Stimulated activated CD4-positive, alpha-beta T cell treated with anti-CD3 and anti-CD28 coated beads, Interleukin-15, amount 100 ng/mL, for 48 hours (primary cell): ENCODE measurements at regions not wholly inside any gene's neighbourhood (a gene's known extent, or its start where the extent isn't known, plus 50 kb on each side); places are given as distances from the start of the nearest gene placed in this dataset.

Source experiments
- DNase-seq, 2 donors: peaks; one replicate each; pipeline ENCODE4 v3.0.0-alpha.2; 2020; ENCODE audit warnings: low read depth in 2 of 2

DNA sequence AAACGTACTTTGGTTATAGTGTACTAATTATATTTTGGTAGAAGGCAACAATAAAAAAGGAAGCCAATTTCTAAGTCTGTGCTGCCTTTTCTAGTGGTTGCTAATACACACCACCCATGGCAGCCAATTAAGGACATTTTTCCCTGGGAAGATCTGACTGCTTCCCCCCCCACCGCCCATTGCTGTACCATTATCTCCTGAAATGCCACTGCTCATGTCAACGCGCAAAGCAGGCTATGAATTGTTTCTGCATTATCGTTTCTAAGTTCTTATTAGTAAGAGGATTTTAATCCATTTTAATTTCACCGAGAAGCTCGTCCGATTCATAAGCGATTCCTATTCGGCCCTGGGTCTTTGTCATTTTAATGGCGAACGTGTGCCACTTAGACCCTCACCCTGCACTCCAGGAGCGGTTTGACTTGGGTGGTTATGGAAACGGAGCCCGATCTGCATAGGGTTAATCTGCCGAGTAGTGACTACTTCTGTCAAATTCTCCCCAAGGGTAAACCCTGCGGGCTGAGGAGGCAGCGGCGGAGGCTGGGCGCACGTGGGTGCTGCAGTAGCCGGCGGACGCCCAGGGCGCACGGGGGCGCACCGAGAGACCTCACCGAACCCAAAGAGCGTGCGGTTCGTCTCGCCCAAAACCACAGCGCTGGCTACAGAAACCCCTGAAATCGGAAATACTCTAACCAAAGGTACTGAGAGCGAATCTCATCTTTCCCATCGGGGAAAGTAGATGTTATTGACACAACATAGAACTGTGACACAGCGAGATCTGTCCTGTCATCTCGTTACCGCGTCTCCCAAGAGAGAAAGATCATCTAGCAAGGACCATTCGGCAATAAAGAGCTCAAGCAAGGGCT, 55.8 kb upstream of the SHC3 start:
- DNase-seq, result peak; percentile 16 to 23

DNA sequence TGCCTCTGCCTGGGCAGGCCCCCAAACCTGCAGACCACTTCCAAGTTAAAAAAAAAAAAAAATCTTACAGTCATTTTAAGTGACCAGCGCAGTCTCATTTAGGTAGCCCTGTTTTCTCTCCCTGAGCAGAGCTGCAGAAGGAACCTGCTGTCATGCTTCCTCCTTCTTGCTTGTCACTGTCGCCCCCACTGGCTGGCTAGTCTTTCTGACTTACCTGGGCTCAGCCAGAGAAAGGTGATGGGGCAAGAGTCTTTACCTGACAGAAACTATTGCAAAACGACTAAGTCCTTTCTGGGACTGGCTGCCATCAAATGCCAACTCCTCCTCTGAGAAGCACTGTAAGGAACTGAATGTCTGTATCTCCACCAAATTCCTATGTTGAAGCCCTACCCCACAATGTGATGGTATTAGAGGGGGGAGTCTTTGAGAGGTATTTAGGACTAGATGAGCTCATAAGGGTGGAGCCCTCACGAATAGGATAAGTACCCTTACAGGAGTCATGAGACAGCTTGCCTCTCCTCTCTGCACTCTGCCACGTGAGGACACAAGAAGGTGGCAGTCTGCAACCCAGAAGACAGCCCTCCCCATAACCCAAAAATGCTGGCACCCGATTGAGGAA, 58.4 kb upstream of the SHC3 start:
- DNase-seq, result no peak

DNA sequence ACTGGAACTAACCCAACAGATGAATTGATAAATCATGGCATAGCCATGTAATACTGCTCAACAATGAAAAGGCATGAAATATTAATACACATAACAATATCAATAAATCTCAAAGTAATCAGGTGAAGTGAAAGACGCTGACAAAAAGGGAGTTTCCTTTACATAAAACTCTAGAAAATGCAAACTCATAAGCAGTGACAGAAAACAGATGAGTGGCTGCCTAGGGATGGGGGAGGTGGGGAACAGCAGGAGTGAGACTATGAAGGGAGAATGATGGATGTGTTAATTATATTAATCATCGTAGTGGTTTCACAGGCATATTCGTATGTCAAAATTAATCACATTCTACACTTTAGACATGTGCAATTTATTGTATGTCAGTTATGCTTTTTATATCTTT, 59.8 kb upstream of the SHC3 start:
- no peak for DNase-seq

DNA sequence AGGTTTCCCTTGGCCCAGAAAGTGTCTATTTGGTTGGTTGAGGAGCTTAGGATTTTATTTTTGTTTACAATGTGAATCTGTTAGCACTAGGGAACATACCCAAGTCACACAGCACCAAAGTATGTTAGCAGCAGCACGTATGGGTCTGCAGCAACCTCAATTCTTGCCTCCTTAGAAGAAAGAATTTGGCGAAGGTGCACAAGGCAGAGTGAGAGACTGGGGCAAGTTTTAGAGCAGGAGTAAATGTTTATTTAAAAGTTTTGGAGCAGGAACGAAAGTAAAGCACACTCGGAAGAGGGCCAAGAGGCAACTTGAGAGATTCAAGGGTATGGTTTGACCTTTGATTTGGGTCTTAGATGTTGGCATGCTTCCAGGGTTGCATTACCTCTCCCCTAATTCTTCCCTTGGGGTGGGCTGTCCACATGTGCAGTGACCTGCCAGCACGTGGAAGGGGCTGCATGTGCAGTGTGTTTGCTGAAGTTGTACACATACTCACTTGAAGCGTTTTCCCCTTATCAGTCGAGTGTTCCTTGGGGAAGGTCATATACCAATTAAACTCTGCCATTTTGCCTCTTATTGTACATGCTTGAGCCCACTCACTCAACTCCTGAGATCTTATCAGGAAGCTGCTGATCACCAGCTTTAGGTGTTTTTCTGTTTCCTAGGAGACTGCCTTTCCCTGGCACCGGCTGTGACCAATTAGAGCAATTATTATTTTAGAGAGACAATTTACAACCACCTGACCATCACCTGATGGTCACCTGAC, 64.9 kb upstream of the SHC3 start:
- no peak for DNase-seq

DNA sequence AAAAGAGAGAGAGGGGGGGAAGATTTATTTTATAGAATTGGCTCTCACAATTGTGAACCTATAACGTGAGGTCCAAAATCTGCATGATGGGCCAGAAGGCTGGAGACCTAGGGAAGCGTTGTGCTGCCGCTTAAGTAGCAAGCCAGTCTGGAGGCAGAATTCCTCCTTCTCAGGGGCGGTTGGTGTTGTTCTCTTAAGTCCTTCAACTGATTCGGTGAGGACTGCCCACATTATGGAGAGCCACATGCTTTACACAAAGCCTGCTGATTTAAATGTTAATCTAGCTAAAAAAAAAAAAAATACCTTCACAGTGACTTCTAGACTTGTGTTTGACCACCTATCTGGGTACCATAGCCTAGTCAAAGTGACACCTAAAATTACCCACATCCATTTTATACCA, 64.2 kb upstream of the CKS2 start:
- DNase-seq, result no peak

DNA sequence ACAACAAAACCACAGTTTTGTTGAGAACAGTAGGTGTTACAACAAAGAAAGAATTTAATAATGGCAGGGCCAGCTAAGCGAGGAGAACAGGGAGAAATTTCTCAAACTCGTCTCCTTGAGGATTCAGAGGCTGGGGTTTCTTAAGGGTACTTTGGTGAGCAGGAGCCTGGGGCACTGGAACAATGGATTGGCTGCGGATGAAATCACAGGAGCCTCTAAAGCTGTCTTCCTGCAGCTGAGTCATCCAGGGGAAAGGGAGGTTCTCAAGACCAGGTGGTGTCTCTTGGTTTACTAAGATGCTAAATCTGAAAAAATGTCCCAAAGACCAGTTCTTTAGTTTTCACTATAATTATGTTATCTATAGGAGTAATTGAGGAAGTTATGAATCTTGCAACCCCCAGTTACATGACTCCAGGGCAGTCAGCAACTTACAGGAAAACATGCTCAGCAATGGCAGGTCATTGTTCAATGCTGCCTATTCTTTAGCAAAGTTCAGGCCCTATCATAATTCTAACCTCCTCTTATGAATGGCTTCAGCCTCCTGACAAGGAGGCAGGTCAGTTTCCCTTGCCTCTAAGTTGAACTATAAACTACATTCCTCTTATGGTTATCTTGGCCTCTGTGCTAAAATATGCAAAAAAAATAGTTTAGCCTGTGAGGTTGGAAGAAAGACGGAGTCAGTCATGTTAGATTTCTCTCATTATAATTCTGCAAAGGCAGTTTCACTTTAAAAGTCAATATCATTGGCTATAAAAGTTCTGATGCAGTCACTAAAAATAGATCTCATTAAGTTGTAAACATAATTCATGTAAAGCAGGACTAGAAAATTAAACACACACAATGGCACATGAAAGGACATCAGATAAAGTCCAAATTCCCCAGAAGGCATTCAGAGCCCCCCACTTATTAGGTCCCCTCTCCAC, 63.3 kb upstream of the CKS2 start:
- DNase-seq, result no peak

DNA sequence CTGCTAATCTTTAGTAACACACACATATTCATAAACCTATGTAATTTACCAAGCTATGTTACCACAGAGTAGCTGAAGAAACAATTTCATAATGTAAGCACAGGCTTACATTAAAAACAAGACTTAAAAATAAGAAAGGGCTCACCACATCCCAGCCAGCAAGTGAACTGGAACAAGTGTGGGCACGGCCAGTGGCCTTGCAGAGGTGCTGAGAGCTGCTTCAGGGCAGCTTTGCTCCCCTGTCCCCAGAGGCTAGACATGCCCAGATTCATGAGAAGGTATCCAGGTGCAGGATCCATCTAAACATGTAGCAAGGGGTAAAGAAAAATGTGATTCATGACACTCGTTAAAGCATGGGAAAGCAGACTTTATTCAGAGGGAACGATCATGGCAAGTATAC, 62.0 kb upstream of the CKS2 start:
- no peak for DNase-seq

DNA sequence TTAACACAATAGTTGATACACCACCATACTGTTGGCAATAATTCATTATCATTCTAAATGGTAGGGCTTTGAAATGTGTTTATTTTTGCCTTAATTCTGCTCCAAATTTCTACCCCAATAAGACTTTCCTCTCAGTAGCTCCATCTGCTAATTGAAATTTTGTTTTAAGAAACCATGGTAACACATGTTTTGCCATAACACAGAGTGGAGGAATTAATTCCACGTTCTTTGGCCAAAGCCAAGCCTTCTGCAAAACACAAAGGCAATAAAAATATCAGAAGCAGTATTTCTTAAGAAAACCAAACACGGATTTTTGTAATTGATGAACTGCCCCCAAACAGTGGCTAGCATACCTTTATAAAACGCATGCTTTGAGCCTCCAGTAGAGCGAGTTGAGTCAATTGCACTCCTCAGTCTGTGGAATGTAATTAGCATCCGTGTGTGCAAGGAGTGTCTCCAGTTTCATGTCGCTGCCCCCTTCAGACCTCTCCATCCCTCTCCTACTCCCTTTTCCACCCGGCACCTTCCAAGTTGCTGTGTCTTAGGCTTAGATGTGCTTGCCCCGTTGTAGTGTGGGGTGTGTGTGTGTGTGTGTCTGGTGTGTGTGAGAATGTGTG, 58.2 kb upstream of the CKS2 start:
- DNase-seq, result no peak

DNA sequence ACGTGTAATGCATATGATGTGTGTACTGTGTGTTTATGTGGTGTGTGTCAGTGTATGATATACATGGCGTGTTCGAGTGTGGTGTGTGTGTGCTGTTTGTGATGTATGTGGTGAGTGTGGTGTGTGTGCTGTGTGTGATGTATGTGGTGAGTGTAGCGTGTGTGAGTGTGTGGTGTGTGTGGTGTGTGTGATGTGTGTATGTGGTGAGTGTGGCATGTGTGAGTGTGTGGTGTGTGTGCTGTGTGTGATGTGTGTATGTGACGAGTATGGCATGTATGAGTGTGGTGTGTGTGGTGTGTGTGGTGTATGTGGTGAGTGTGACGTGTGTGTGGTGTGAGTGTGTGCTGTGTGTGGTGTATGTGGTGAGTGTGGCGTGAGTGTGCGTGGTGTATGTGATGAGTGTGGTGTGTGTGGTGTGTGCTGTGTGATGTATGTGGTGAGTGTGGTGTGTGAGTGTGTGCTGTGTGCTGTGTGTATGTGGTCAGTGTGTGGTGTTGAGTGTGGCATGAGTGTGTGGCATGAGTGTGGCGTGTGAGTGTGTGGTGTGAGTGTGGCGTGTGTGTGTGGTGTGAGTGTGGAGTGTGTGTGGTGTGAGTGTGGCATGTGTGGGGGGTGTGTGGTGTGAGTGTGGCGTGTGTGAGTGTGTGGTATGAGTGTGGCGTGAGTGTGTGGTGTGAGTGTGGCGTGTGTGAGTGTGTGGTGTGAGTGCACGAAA, 56.8 kb upstream of the CKS2 start:
- DNase-seq, result no peak

DNA sequence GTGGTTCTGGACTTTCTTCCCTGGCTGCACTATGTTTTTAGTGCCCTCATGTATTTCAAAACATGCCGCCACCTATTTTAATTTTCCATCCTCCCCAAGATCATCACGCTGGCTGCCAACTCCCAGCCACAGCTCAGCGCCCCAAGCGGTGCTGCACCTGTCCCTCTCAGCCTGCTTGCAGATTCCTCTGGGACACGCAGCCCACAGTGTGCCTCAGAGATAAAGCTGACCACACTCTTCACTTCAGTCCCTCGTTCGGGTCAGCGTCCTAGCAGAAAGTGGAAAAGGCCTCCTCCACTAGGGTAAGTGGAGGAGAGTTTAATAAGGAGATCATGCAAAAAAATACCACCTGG, 56.2 kb upstream of the CKS2 start:
- no peak for DNase-seq

DNA sequence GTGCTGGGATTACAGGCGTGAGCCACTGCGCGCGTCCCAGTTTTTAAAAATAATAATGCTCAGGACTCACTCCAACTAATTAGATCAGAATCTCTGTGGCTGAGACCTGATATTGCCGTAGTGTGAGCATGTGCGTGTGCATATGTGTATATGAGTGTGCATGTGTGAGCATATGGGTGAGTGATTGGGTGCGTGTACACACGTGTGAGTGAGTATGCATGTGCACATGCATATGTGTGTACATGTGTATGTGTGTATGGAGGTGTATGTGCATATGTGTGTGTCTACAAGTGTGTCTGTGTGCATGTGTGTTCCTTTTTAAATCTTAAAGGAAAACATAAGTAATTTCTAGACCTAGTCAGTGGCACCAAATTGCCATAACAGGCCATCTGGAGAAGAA, 54.8 kb upstream of the CKS2 start:
- no peak for DNase-seq

DNA sequence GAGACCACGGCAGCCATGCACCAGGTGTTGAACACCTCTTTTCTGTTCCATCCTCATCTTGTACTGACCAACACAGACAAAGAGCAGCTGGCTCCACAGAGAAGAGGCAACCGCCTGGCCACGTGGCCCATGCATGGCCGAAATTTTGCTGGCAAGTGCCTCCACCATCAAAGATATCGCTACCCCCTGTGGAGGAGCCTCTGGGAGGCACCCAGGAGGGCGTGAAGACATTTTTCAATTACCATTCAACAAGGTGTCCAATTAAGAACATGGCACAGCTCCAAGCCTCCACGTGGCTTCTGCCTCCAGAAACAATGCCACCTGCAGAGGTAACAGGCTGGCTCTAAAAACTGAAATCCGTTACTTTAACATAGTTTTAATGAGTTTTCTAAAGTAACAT, 54.4 kb upstream of the CKS2 start:
- DNase-seq, result no peak

DNA sequence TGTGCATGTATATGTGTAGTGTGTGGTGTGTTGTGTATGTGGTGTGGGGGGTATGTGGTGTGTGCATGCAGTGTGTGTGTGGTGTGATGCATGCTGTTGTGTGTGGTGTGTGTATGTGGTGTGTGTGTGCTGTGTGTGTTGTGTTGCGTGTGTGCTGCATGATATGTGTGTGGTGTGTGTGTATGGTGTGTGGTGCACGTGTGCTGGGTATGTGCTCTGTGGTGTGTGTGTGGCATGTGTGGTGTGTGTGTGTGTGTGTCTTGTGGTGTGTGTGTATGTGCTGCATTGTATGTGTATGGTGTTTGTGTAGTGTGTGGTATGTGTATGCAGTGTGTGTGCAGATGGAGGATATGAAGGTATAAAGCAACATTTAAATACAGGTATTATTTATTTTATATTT, 50.5 kb upstream of the CKS2 start:
- DNase-seq, result no peak
